ENCODE measurements at regions not wholly inside any gene's neighbourhood (a gene's known extent, or its start where the extent isn't known, plus 50 kb on each side); places are given as distances from the start of the nearest gene placed in this dataset.

DNA sequence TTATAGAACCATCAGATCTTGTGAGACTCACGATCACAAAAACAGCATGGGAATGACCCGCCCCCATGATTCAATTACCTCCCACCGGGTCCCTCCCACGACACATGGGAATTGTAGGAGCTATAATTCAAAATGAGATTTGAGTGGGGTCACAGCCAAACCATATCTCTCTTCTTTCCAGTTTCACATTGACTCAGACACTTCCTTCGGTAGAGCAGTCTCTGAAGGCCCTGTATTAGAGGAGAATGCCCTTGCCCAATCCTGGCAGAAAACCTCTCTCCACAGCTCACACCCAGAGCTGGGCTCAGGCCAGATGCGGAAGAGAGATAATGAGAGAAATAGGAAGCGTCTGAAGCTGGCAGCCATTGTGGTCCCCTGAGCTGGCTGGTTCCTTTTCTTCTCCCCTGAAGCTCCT, 72.4 kb upstream of the CLDN10 start:
- TF ChIP-seq, protein P1, sequence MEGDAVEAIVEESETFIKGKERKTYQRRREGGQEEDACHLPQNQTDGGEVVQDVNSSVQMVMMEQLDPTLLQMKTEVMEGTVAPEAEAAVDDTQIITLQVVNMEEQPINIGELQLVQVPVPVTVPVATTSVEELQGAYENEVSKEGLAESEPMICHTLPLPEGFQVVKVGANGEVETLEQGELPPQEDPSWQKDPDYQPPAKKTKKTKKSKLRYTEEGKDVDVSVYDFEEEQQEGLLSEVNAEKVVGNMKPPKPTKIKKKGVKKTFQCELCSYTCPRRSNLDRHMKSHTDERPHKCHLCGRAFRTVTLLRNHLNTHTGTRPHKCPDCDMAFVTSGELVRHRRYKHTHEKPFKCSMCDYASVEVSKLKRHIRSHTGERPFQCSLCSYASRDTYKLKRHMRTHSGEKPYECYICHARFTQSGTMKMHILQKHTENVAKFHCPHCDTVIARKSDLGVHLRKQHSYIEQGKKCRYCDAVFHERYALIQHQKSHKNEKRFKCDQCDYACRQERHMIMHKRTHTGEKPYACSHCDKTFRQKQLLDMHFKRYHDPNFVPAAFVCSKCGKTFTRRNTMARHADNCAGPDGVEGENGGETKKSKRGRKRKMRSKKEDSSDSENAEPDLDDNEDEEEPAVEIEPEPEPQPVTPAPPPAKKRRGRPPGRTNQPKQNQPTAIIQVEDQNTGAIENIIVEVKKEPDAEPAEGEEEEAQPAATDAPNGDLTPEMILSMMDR (conservative IDR thresholded peaks at IDR 0.05) = no peak
- TF ChIP-seq ZFX (IDR thresholded peaks at IDR 0.05) = no peak

Data from C4-2B (cell line).